H9 (cell line): ENCODE measurements at regions not wholly inside any gene's neighbourhood (a gene's known extent, or its start where the extent isn't known, plus 50 kb on each side); places are given as distances from the start of the nearest gene placed in this dataset.

Experiments used
- DNase-seq: peaks from one replicate; pipeline ENCODE4 v3.0.0-alpha.2; 2017
- H2AFZ ChIP-seq: one replicate; pipeline ENCODE4 v1.6.1; 2013; ENCODE audit warnings: mild to moderate bottlenecking, low read length, control low read depth, moderate library complexity
- H2AK5ac ChIP-seq: 2 replicates; pipeline ENCODE4 v1.6.1; 2013; ENCODE audit warnings: low read length, control low read depth, mixed read lengths; ENCODE audit not compliant: insufficient read length
- H2BK120ac ChIP-seq: one replicate; pipeline ENCODE4 v1.6.1; 2013; ENCODE audit warnings: low read depth, mild to moderate bottlenecking, low read length, control low read depth, inconsistent platforms; ENCODE audit not compliant: poor library complexity, severe bottlenecking
- H2BK12ac ChIP-seq: 2 replicates; pipeline ENCODE4 v1.6.1; 2013; ENCODE audit warnings: low read length, control low read depth, mixed read lengths, low read depth; ENCODE audit not compliant: insufficient read length
- H2BK15ac ChIP-seq: 2 replicates; pipeline ENCODE4 v1.6.1; 2013; ENCODE audit warnings: low read depth, low read length, control low read depth
- H2BK20ac ChIP-seq: one replicate; pipeline ENCODE4 v1.6.1; 2013; ENCODE audit warnings: low read depth, mild to moderate bottlenecking, low read length, control low read depth, inconsistent platforms; ENCODE audit not compliant: poor library complexity, severe bottlenecking
- H2BK5ac ChIP-seq: 2 replicates; pipeline ENCODE4 v1.6.1; 2013; ENCODE audit warnings: low read length, control low read depth, mixed read lengths; ENCODE audit not compliant: insufficient read length
- H3K14ac ChIP-seq: 2 replicates; pipeline ENCODE4 v1.6.1; 2013; ENCODE audit warnings: low read length, control low read depth; ENCODE audit not compliant: insufficient read depth
- H3K18ac ChIP-seq: 2 replicates; pipeline ENCODE4 v1.6.1; 2013; ENCODE audit warnings: low read depth, mild to moderate bottlenecking, mixed read lengths, low read length, control low read depth; ENCODE audit not compliant: insufficient read length
- H3K23ac ChIP-seq: 2 replicates; pipeline ENCODE4 v1.6.1; 2013; ENCODE audit warnings: low read length, control low read depth, mixed read lengths, low read depth; ENCODE audit not compliant: insufficient read length
- H3K23me2 ChIP-seq: 2 replicates; pipeline ENCODE4 v1.6.1; 2013; ENCODE audit warnings: low read depth, mild to moderate bottlenecking, mixed read lengths, low read length, control low read depth; ENCODE audit not compliant: insufficient read length, poor library complexity, severe bottlenecking
- H3K27ac ChIP-seq: 2 replicates; pipeline ENCODE4 v1.5.1; 2013; ENCODE audit warnings: low read length, control low read depth, mixed read lengths, low read depth; ENCODE audit not compliant: insufficient read length
- H3K27me3 ChIP-seq: 2 replicates; pipeline ENCODE4 v1.6.1; 2013; ENCODE audit warnings: low read length, control low read depth, inconsistent platforms; ENCODE audit not compliant: insufficient read depth
- H3K4ac ChIP-seq: 2 replicates; pipeline ENCODE4 v1.6.1; 2013; ENCODE audit warnings: low read depth, mild to moderate bottlenecking, control low read depth, inconsistent platforms, low read length, moderate library complexity
- H3K4me1 ChIP-seq: 2 replicates; pipeline ENCODE4 v1.6.1; 2013; ENCODE audit warnings: low read length, control low read depth, inconsistent platforms; ENCODE audit not compliant: insufficient read depth
- H3K4me2 ChIP-seq: 2 replicates; pipeline ENCODE4 v1.6.1; 2013; ENCODE audit warnings: low read length, control low read depth, mixed read lengths; ENCODE audit not compliant: insufficient read length, insufficient read depth
- H3K56ac ChIP-seq: 2 replicates; pipeline ENCODE4 v1.6.1; 2013; ENCODE audit warnings: low read depth, mild to moderate bottlenecking, mixed read lengths, low read length, control low read depth; ENCODE audit not compliant: insufficient read length
- H3K79me1 ChIP-seq: 2 replicates; pipeline ENCODE4 v1.6.1; 2013; ENCODE audit warnings: low read depth, mild to moderate bottlenecking, moderate library complexity, low read length, control low read depth, inconsistent platforms; ENCODE audit not compliant: insufficient read depth, poor library complexity, severe bottlenecking
- H3K79me2 ChIP-seq: 2 replicates; pipeline ENCODE4 v1.6.1; 2013; ENCODE audit warnings: low read length, control low read depth, inconsistent platforms; ENCODE audit not compliant: insufficient read depth
- H3K9ac ChIP-seq: 2 replicates; pipeline ENCODE4 v1.6.1; 2013; ENCODE audit warnings: low read length, control low read depth, mixed read lengths; ENCODE audit not compliant: insufficient read length; ENCODE audit errors: extremely low read depth
- H3K9me3 ChIP-seq: one replicate; pipeline ENCODE4 v1.6.1; 2013; ENCODE audit warnings: low read depth, low read length, inconsistent platforms; ENCODE audit not compliant: control insufficient read depth
- H3T11ph ChIP-seq: one replicate; pipeline ENCODE4 v1.6.1; 2013; ENCODE audit warnings: mild to moderate bottlenecking, low read length, control low read depth, inconsistent platforms
- H4K20me1 ChIP-seq: one replicate; pipeline ENCODE4 v1.6.1; 2013; ENCODE audit not compliant: control insufficient read depth, insufficient read length, insufficient read depth
- H4K5ac ChIP-seq: 2 replicates; pipeline ENCODE4 v1.6.1; 2013; ENCODE audit warnings: low read depth, mild to moderate bottlenecking, mixed read lengths, low read length, control low read depth; ENCODE audit not compliant: insufficient read length
- H4K8ac ChIP-seq: replicated peaks from 2 replicates; pipeline ENCODE4 v1.6.1; 2013; ENCODE audit warnings: low read length, control low read depth, mixed read lengths, low read depth; ENCODE audit not compliant: insufficient read length
- H4K91ac ChIP-seq: 2 replicates; pipeline ENCODE4 v1.6.1; 2013; ENCODE audit warnings: low read depth, mild to moderate bottlenecking, moderate library complexity, mixed read lengths, low read length, control low read depth; ENCODE audit not compliant: insufficient read length
- H3K27ac Mint-ChIP-seq, 3 experiments: 2 replicates in 2 of 3; 3 replicates in 1 of 3; pipeline ENCODE4 v1.8.0; 2020 to 2021; ENCODE audit warnings: mixed read lengths in 3 of 3, mild to moderate bottlenecking in 1 of 3, moderate library complexity in 1 of 3
- H3K27me3 Mint-ChIP-seq: 2 replicates; pipeline ENCODE4 v1.8.0; 2021; ENCODE audit warnings: low read depth, mild to moderate bottlenecking, moderate library complexity, mixed read lengths
- H3K36me3 Mint-ChIP-seq, 3 experiments: 2 replicates in 2 of 3; 3 replicates in 1 of 3; pipeline ENCODE4 v1.8.0; 2020 to 2021; ENCODE audit warnings: low read depth in 3 of 3, mixed read lengths in 3 of 3; ENCODE audit not compliant: insufficient read depth in 1 of 3
- H3K4me1 Mint-ChIP-seq, 2 experiments: 2 replicates each; pipeline ENCODE4 v1.8.0; 2020; ENCODE audit warnings: mixed read lengths in 2 of 2
- H3K4me3 Mint-ChIP-seq, 2 experiments: 2 replicates in 1 of 2; 3 replicates in 1 of 2; pipeline ENCODE4 v1.8.0; 2020 to 2021; ENCODE audit warnings: mild to moderate bottlenecking in 2 of 2, mixed read lengths in 2 of 2, moderate library complexity in 1 of 2
- H3K9me3 Mint-ChIP-seq, 2 experiments: 2 replicates in 1 of 2; 3 replicates in 1 of 2; pipeline ENCODE4 v1.8.0; 2020; ENCODE audit warnings: mild to moderate bottlenecking in 2 of 2, mixed read lengths in 2 of 2, moderate library complexity in 1 of 2
- CTCF ChIP-seq: fragments of 200-600 bp; sonication (generic); conservative IDR thresholded peaks from 3 replicates; pipeline ENCODE4 v1.8.0; 2021; ENCODE audit warnings: antibody characterized with exemption, mild to moderate bottlenecking
- WGBS: extraction: QIAGEN DNeasy Blood & Tissue Kit; methylation state at CpG from one replicate; pipeline ENCODE4 v1.1.7; 2013; ENCODE audit warnings: missing lambda C conversion rate, low lambda C conversion rate, mixed read lengths; ENCODE audit not compliant: insufficient read length; ENCODE audit errors: extremely low coverage; 5-methylcytosine and 5-hydroxymethylcytosine counted together

DNA sequence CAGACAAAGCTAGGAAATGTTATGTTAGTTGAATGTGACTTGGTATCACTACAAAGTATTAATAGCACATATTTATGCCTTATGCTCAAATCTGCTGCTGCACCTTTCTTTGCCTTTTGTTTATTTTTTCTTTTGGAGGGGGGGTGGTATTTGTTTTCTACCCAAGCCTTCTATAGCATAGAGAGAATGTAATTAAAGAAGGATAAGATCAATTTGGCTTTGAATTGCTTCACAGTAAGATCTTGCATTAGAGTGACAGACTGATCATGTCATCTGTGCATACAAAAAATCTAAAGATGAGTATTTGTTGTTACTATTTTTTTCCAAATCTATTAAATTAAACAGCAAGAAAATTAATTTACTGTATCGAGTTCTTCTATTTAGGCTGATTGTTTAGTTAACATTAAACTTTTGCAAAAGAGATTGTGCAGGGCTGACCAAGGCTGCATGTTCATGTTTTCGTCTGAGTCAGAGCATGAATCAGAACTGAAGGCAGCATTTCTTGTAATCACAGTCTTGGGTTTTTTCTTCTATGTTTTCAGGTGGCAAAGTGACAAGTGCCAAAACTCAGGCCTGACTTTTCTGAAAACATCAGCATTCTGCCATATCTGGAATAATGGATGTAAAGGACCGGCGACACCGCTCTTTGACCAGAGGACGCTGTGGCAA is 1007.1 kb upstream of the WWC1 start:
- Mint-ChIP-seq H3K4me1 (peaks cover 13 to 16% of the 10 kb centered on the region in 2 experiments), H3K4me3 (no peak overlapping the region), H3K36me3 (no peaks in the 10 kb centered on the region), H3K9me3 (no peaks in the 10 kb centered on the region; a peak in 1 of 5 replicates), H3K27ac (no peak overlapping the region), H3K27me3 (no peaks in the 10 kb centered on the region)
- TF ChIP-seq CTCF = no peak
- no peaks in the 10 kb centered on the region for H4K20me1 ChIP-seq
- H2BK15ac ChIP-seq = no peak overlapping the region
- no peaks in the 10 kb centered on the region for H3K4me1 ChIP-seq
- H3K4me2 ChIP-seq = no peak overlapping the region
- H3K27me3 ChIP-seq = no peaks in the 10 kb centered on the region
- no peak overlapping the region for H2BK20ac ChIP-seq
- H4K8ac ChIP-seq = no peak overlapping the region
- H3K14ac ChIP-seq = no peak overlapping the region
- H4K5ac ChIP-seq = no peak overlapping the region
- no peaks in the 10 kb centered on the region for H3K79me1 ChIP-seq
- no peak for DNase-seq
- no peak overlapping the region for H2BK12ac ChIP-seq
- H3T11ph ChIP-seq = no peak overlapping the region
- H2BK120ac ChIP-seq = no peak overlapping the region
- no peak overlapping the region for H3K56ac ChIP-seq
- H3K79me2 ChIP-seq = no peaks in the 10 kb centered on the region
- H3K4ac ChIP-seq = no peak overlapping the region
- H3K9me3 ChIP-seq = no peaks in the 10 kb centered on the region
- H3K23me2 ChIP-seq = no peaks in the 10 kb centered on the region
- H3K27ac ChIP-seq = no peak overlapping the region
- H2AFZ ChIP-seq = no peak overlapping the region
- H3K9ac ChIP-seq = no peak overlapping the region
- H3K23ac ChIP-seq = no peak overlapping the region
- WGBS = no CpG with 5 or more reads among the region's 6 CpGs
- no peak overlapping the region for H4K91ac ChIP-seq
- H2AK5ac ChIP-seq = no peak overlapping the region
- H3K18ac ChIP-seq = no peak overlapping the region
- no peak overlapping the region for H2BK5ac ChIP-seq
